Adrenal gland (tissue), 5 donors: ENCODE measurements at regions not wholly inside any gene's neighbourhood (a gene's known extent, or its start where the extent isn't known, plus 50 kb on each side); places are given as distances from the start of the nearest gene placed in this dataset.

Experiments
- CTCF ChIP-seq, 6 experiments: fragments of 450-650 bp in 4 of 6; fragments of 200-600 bp in 2 of 6; sonication (generic) in 1 of 6; IDR thresholded peaks; 1 replicate in 5 of 6; 2 replicates in 1 of 6; pipeline versions ENCODE4 v1.5.1 to v1.8.0; 2016 to 2021; ENCODE audit warnings: antibody characterized with exemption in 6 of 6, mild to moderate bottlenecking in 2 of 6, moderate library complexity in 1 of 6
- POLR2A ChIP-seq, 2 donors: fragments of 450-650 bp; IDR thresholded peaks; one replicate each; pipeline ENCODE4 v1.6.1; 2017; ENCODE audit warnings: antibody characterized with exemption in 2 of 2, mild to moderate bottlenecking in 2 of 2, moderate library complexity in 1 of 2
- donor health status: DM: no; HTN: no; CAD: no.

GRCh38 chr20:52838510-52839241, 133.5 kb upstream of the TSHZ2 start:
- TF ChIP-seq CTCF (IDR thresholded peaks at IDR 0.05), result no peak
- no peak for TF ChIP-seq POLR2A (IDR thresholded peaks at IDR 0.05)
